Prostate gland (tissue), 2 donors: ENCODE measurements at regions not wholly inside any gene's neighbourhood (a gene's known extent, or its start where the extent isn't known, plus 50 kb on each side); places are given as distances from the start of the nearest gene placed in this dataset.

Experiments
- POLR2A ChIP-seq: fragments of 450-650 bp; IDR thresholded peaks from one replicate; pipeline ENCODE4 v1.6.1; 2016; ENCODE audit warnings: antibody characterized with exemption, mild to moderate bottlenecking
- TF ChIP-seq, protein P1 (sequence below), 4 experiments: fragments of 200-600 bp in 2 of 4; fragments of 450-650 bp in 2 of 4; sonication (generic) in 2 of 4; IDR thresholded peaks; 1 replicate in 3 of 4; 2 replicates in 1 of 4; pipeline ENCODE4 v1.5.1; 2016 to 2019; ENCODE audit warnings: antibody characterized with exemption in 4 of 4, mild to moderate bottlenecking in 2 of 4, moderate library complexity in 2 of 4

DNA sequence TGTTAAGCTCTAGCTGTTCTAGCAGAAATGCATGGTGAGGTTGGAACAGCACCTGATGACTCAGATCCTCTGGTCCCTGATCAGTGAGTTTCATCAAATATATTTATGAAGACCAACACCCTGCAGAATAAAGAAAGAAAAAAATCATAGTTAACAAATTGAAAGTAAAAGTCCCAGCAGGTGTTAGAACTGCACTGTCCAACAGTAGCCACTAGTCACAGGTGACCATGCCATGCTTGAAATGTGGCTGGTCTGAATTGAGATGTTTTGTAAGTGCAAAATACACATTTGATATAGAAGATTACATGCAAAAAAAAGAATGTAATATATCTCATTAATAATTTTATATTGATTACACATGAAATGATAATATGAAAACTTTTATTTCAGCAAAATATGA is 1010.7 kb upstream of the ZEB2 start:
- no peak for TF ChIP-seq POLR2A
- TF ChIP-seq, protein P1, sequence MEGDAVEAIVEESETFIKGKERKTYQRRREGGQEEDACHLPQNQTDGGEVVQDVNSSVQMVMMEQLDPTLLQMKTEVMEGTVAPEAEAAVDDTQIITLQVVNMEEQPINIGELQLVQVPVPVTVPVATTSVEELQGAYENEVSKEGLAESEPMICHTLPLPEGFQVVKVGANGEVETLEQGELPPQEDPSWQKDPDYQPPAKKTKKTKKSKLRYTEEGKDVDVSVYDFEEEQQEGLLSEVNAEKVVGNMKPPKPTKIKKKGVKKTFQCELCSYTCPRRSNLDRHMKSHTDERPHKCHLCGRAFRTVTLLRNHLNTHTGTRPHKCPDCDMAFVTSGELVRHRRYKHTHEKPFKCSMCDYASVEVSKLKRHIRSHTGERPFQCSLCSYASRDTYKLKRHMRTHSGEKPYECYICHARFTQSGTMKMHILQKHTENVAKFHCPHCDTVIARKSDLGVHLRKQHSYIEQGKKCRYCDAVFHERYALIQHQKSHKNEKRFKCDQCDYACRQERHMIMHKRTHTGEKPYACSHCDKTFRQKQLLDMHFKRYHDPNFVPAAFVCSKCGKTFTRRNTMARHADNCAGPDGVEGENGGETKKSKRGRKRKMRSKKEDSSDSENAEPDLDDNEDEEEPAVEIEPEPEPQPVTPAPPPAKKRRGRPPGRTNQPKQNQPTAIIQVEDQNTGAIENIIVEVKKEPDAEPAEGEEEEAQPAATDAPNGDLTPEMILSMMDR (IDR thresholded peaks at IDR 0.05): no peak
